ENCODE measurements at regions not wholly inside any gene's neighbourhood (a gene's known extent, or its start where the extent isn't known, plus 50 kb on each side); places are given as distances from the start of the nearest gene placed in this dataset.

- TF ChIP-seq CTCF (IDR thresholded peaks at IDR 0.05) (no peak), EZH2 (IDR thresholded peaks at IDR 0.05; ENCODE audit: borderline replicate concordance, insufficient read depth, low read depth, low read length, poor library complexity, severe bottlenecking) (no peak)
Measured at GRCh38 chr17:70875729-70876310, 706.5 kb downstream of the KCNJ2 start.

Data from B cell (primary cell).